ENCODE measurements at regions not wholly inside any gene's neighbourhood (a gene's known extent, or its start where the extent isn't known, plus 50 kb on each side); places are given as distances from the start of the nearest gene placed in this dataset.

DNA sequence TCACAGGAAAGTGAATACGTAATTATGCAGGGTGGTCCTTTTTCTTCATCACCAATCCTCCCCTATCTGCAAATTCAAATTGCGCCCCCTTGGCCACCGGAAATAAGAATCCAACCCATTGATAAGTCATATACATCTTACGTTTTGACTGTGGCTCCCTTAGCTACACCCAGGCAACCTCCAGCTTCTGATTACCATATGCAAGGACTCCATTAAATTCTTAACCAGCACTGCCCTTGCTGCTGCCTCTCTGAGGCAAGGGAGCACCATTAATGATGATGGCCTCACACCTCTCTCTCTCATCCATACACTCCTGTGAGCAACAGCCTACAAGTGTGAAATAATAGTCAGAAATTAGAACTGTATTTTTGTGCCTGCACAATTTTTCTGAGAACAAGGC is 106.0 kb upstream of the NOCT start:
- TF ChIP-seq EZH2 (IDR thresholded peaks at IDR 0.05) = no peak
- TF ChIP-seq POLR2AphosphoS5 (IDR thresholded peaks at IDR 0.05; ENCODE audit: borderline replicate concordance, low read depth, low read length) = no peak
- TF ChIP-seq FOXP2 (optimal IDR thresholded peaks at IDR 0.05; ENCODE audit: control extremely low read depth, extremely low read length, insufficient read depth) = no peak
